ENCODE measurements at regions not wholly inside any gene's neighbourhood (a gene's known extent, or its start where the extent isn't known, plus 50 kb on each side); places are given as distances from the start of the nearest gene placed in this dataset.

- no peak overlapping the region for H3K4me3 ChIP-seq (ENCODE audit: control extremely low read depth in 1 of 5, extremely low read depth in 1 of 5, insufficient read depth in 1 of 5, low read depth in 2 of 5, low read length in 4 of 5)
- no peak overlapping the region for H3K4me2 ChIP-seq (replicated peaks; ENCODE audit: low read depth, low read length, poor library complexity, severe bottlenecking)
- no CpG with 5 or more reads among the region's 2 CpGs for WGBS (ENCODE audit: insufficient coverage)
- no peak overlapping the region for H3K9ac ChIP-seq (ENCODE audit: low read length)
- H3K4me3 Mint-ChIP-seq, result no peak overlapping the region
- H3K79me2 ChIP-seq (ENCODE audit: control insufficient read depth, insufficient read depth, low read length), result no peaks in the 10 kb centered on the region
- H3K9me3 ChIP-seq (ENCODE audit: control extremely low read depth in 1 of 3, control insufficient read depth in 2 of 3, insufficient read depth in 1 of 3, low read length in 2 of 3), result no peaks in the 10 kb centered on the region
- H3K27me3 ChIP-seq (replicated peaks in 1 of 4; ENCODE audit: control extremely low read depth in 1 of 4, control insufficient read depth in 3 of 4, insufficient read depth in 4 of 4, low read length in 3 of 4), result no peaks in the 10 kb centered on the region
- no peaks in the 10 kb centered on the region for H3K36me3 ChIP-seq (replicated peaks in 1 of 2; ENCODE audit: control extremely low read depth in 1 of 2, control insufficient read depth in 1 of 2, extremely low read depth in 1 of 2, insufficient read depth in 2 of 2, low read length in 1 of 2)
- H3K9me3 Mint-ChIP-seq (ENCODE audit: insufficient read depth), result no peaks in the 10 kb centered on the region
- H3K4me1 Mint-ChIP-seq, result no peaks in the 10 kb centered on the region
- no peaks in the 10 kb centered on the region for H3K27me3 Mint-ChIP-seq
- DNase-seq, result no peak
- no peak overlapping the region for H2AFZ ChIP-seq (ENCODE audit: insufficient read depth, low read depth, low read length, poor library complexity, severe bottlenecking)
- POLR2A ChIA-PET, result no interaction called here
- H4K20me1 ChIP-seq (ENCODE audit: control insufficient read depth, insufficient read depth, low read length, poor library complexity, severe bottlenecking), result no peaks in the 10 kb centered on the region
- no peak for ATAC-seq (ENCODE audit: low read depth)
- H3K27ac Mint-ChIP-seq, result no peak overlapping the region
- CTCF ChIA-PET, result no interaction called here
- no peaks in the 10 kb centered on the region for H3K4me1 ChIP-seq (ENCODE audit: control insufficient read depth in 2 of 2, insufficient read depth in 2 of 2, low read length in 2 of 2)
- TF ChIP-seq EZH2 (IDR thresholded peaks at IDR 0.05; ENCODE audit: borderline replicate concordance, insufficient read depth, low read depth, low read length, poor library complexity, severe bottlenecking), result no peak
- TF ChIP-seq, protein P1, sequence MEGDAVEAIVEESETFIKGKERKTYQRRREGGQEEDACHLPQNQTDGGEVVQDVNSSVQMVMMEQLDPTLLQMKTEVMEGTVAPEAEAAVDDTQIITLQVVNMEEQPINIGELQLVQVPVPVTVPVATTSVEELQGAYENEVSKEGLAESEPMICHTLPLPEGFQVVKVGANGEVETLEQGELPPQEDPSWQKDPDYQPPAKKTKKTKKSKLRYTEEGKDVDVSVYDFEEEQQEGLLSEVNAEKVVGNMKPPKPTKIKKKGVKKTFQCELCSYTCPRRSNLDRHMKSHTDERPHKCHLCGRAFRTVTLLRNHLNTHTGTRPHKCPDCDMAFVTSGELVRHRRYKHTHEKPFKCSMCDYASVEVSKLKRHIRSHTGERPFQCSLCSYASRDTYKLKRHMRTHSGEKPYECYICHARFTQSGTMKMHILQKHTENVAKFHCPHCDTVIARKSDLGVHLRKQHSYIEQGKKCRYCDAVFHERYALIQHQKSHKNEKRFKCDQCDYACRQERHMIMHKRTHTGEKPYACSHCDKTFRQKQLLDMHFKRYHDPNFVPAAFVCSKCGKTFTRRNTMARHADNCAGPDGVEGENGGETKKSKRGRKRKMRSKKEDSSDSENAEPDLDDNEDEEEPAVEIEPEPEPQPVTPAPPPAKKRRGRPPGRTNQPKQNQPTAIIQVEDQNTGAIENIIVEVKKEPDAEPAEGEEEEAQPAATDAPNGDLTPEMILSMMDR (IDR thresholded peaks at IDR 0.05), result no peak
- intact Hi-C loops (cut with micrococcal nuclease), result no loop called here
- no peak overlapping the region for H3K27ac ChIP-seq (ENCODE audit: low read length in 2 of 2)
Observed at GRCh38 chr9:86865952-86866351, 81.4 kb downstream of the GAS1 start.

- WGBS (ENCODE audit: insufficient coverage), result 100% methylated on average over 1 of the region's 6 CpGs
- no peaks in the 10 kb centered on the region for H3K36me3 ChIP-seq (replicated peaks in 1 of 2; ENCODE audit: control extremely low read depth in 1 of 2, control insufficient read depth in 1 of 2, extremely low read depth in 1 of 2, insufficient read depth in 2 of 2, low read length in 1 of 2)
- no peak overlapping the region for H3K4me3 ChIP-seq (ENCODE audit: control extremely low read depth in 1 of 5, extremely low read depth in 1 of 5, insufficient read depth in 1 of 5, low read depth in 2 of 5, low read length in 4 of 5)
- no peak for TF ChIP-seq EZH2 (IDR thresholded peaks at IDR 0.05; ENCODE audit: borderline replicate concordance, insufficient read depth, low read depth, low read length, poor library complexity, severe bottlenecking)
- TF ChIP-seq, protein P1 (IDR thresholded peaks at IDR 0.05), result no peak
- ATAC-seq (ENCODE audit: low read depth) (no peak), DNase-seq (no peak)
- H3K4me1 Mint-ChIP-seq, result no peaks in the 10 kb centered on the region
- POLR2A ChIA-PET, result no interaction called here
- no peaks in the 10 kb centered on the region for H3K9me3 Mint-ChIP-seq (ENCODE audit: insufficient read depth)
- H3K4me2 ChIP-seq (replicated peaks; ENCODE audit: low read depth, low read length, poor library complexity, severe bottlenecking), result no peak overlapping the region
- no peaks in the 10 kb centered on the region for H3K9me3 ChIP-seq (ENCODE audit: control extremely low read depth in 1 of 3, control insufficient read depth in 2 of 3, insufficient read depth in 1 of 3, low read length in 2 of 3)
- no peaks in the 10 kb centered on the region for H4K20me1 ChIP-seq (ENCODE audit: control insufficient read depth, insufficient read depth, low read length, poor library complexity, severe bottlenecking)
- CTCF ChIA-PET, result no interaction called here
- H3K4me1 ChIP-seq (ENCODE audit: control insufficient read depth in 2 of 2, insufficient read depth in 2 of 2, low read length in 2 of 2), result no peaks in the 10 kb centered on the region
- no peak overlapping the region for H3K9ac ChIP-seq (ENCODE audit: low read length)
- intact Hi-C loops (cut with micrococcal nuclease), result no loop called here
- no peaks in the 10 kb centered on the region for H3K27me3 ChIP-seq (replicated peaks in 1 of 4; ENCODE audit: control extremely low read depth in 1 of 4, control insufficient read depth in 3 of 4, insufficient read depth in 4 of 4, low read length in 3 of 4)
- no peak overlapping the region for H3K4me3 Mint-ChIP-seq
- no peaks in the 10 kb centered on the region for H3K79me2 ChIP-seq (ENCODE audit: control insufficient read depth, insufficient read depth, low read length)
- no peaks in the 10 kb centered on the region for H3K27me3 Mint-ChIP-seq
- no peak overlapping the region for H3K27ac Mint-ChIP-seq
- no peak overlapping the region for H2AFZ ChIP-seq (ENCODE audit: insufficient read depth, low read depth, low read length, poor library complexity, severe bottlenecking)
- H3K27ac ChIP-seq (ENCODE audit: low read length in 2 of 2), result no peak overlapping the region
Observed at GRCh38 chr9:86860006-86860405, 87.3 kb downstream of the GAS1 start.
